ENCODE measurements at regions not wholly inside any gene's neighbourhood (a gene's known extent, or its start where the extent isn't known, plus 50 kb on each side); places are given as distances from the start of the nearest gene placed in this dataset.

DNA sequence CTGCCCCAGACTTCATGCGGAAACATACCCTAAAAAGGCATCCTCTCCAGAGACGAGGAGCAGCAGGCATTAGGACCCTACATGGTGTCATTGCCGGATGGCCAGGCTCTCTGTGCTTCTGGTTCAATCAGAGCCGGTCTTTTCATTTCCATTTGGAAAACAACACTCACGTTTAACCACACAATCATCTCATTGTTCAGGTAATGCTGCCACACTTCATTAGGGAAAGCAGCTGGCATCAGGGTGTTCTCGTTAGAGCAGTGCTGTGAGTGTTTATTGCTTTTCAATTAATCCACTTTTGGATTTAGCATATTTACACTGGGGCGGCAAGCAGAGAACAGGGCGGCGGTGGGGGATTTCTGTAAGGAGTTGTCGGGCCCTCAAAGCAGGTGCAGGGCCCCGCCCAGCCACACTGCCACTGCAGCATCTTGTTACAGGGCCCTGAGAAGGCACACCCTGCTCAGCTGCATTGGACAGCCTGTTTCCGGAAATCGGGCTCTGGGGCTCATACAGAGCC lies 338.6 kb downstream of the SHANK2 start:
- TF ChIP-seq POLR2AphosphoS5 (IDR thresholded peaks at IDR 0.05) (no peak), EZH2 (IDR thresholded peaks at IDR 0.05; ENCODE audit: borderline replicate concordance, insufficient read depth, low read length, poor library complexity, severe bottlenecking) (no peak), TAF1 (IDR thresholded peaks at IDR 0.05; ENCODE audit: low read depth) (no peak), EP300 (conservative IDR thresholded peaks at IDR 0.05; ENCODE audit: poor library complexity, severe bottlenecking) (no peak), SMC3 (conservative IDR thresholded peaks at IDR 0.05; ENCODE audit: poor library complexity) (no peak)
- TF ChIP-seq, protein P1, sequence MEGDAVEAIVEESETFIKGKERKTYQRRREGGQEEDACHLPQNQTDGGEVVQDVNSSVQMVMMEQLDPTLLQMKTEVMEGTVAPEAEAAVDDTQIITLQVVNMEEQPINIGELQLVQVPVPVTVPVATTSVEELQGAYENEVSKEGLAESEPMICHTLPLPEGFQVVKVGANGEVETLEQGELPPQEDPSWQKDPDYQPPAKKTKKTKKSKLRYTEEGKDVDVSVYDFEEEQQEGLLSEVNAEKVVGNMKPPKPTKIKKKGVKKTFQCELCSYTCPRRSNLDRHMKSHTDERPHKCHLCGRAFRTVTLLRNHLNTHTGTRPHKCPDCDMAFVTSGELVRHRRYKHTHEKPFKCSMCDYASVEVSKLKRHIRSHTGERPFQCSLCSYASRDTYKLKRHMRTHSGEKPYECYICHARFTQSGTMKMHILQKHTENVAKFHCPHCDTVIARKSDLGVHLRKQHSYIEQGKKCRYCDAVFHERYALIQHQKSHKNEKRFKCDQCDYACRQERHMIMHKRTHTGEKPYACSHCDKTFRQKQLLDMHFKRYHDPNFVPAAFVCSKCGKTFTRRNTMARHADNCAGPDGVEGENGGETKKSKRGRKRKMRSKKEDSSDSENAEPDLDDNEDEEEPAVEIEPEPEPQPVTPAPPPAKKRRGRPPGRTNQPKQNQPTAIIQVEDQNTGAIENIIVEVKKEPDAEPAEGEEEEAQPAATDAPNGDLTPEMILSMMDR (IDR thresholded peaks at IDR 0.05; ENCODE audit: poor library complexity, severe bottlenecking), result no peak
